Caco-2 (cell line): ENCODE measurements at regions not wholly inside any gene's neighbourhood (a gene's known extent, or its start where the extent isn't known, plus 50 kb on each side); places are given as distances from the start of the nearest gene placed in this dataset.

Experiments
- BruUV-seq: library from RNA; stranded (reverse); fragments of 400-500 nt; replicated peaks from 2 replicates; lab custom pipeline; 2021; lab: Mats Ljungman, UMichigan
- CTCF ChIA-PET: fragments of 300-600 bp; sonication (Branson Sonifier 250); formaldehyde crosslinking; loops from one replicate; lab custom pipeline; 2022; ENCODE audit warnings: antibody characterized with exemption; lab: Charles Lee
- POLR2A ChIA-PET: fragments of 300-600 bp; sonication (Branson Sonifier 250); formaldehyde crosslinking; loops from one replicate; lab custom pipeline; 2022; ENCODE audit warnings: antibody characterized with exemption; lab: Charles Lee
- DNase-seq, 2 experiments: peaks; one replicate each; pipeline versions ENCODE4 v3.0.0 to v3.0.0-alpha.2; 2020 to 2022
- H3K27me3 ChIP-seq: replicated peaks from 2 replicates; pipeline ENCODE4 v1.6.0; 2011; ENCODE audit warnings: low read length; ENCODE audit not compliant: control insufficient read depth, insufficient read depth
- H3K36me3 ChIP-seq: 2 replicates; pipeline ENCODE4 v1.5.1; 2011; ENCODE audit warnings: low read length; ENCODE audit not compliant: control insufficient read depth, insufficient read depth
- H3K4me1 ChIP-seq: fragments of 250-450 bp; sonication (Bioruptor Pico); 2 replicates; pipeline ENCODE4 v1.5.1; 2020; ENCODE audit warnings: mild to moderate bottlenecking
- H3K4me3 ChIP-seq: 2 replicates; pipeline ENCODE4 v1.5.1; 2011; ENCODE audit warnings: low read depth, mild to moderate bottlenecking, control low read depth, low read length
- H3K9me3 ChIP-seq: fragments of 250-450 bp; sonication (Bioruptor Pico); 2 replicates; pipeline ENCODE4 v1.5.1; 2020; ENCODE audit warnings: mild to moderate bottlenecking, moderate library complexity
- H3K27ac Mint-ChIP-seq: one replicate; pipeline ENCODE4 v1.8.0; 2022; ENCODE audit warnings: mixed read lengths; ENCODE audit not compliant: unreplicated experiment
- H3K27me3 Mint-ChIP-seq: one replicate; pipeline ENCODE4 v1.8.0; 2022; ENCODE audit warnings: mixed read lengths; ENCODE audit not compliant: insufficient read depth, unreplicated experiment
- H3K36me3 Mint-ChIP-seq: one replicate; pipeline ENCODE4 v1.8.0; 2022; ENCODE audit warnings: mild to moderate bottlenecking, mixed read lengths; ENCODE audit not compliant: insufficient read depth, unreplicated experiment
- H3K4me1 Mint-ChIP-seq: one replicate; pipeline ENCODE4 v1.8.0; 2022; ENCODE audit warnings: low read depth, mixed read lengths; ENCODE audit not compliant: unreplicated experiment
- H3K4me3 Mint-ChIP-seq: one replicate; pipeline ENCODE4 v1.8.0; 2022; ENCODE audit warnings: mild to moderate bottlenecking, moderate library complexity, mixed read lengths; ENCODE audit not compliant: unreplicated experiment
- H3K9me3 Mint-ChIP-seq: one replicate; pipeline ENCODE4 v1.8.0; 2022; ENCODE audit warnings: mixed read lengths; ENCODE audit not compliant: unreplicated experiment
- CTCF ChIP-seq, 2 experiments: fragments of 200-600 bp in 1 of 2; IDR thresholded peaks; 1 replicate in 1 of 2; 2 replicates in 1 of 2; pipeline versions ENCODE4 v1.5.1 to v1.8.0; 2011 to 2022; ENCODE audit warnings: antibody characterized with exemption in 1 of 2, control low read depth in 1 of 2, inconsistent platforms in 1 of 2, low read depth in 1 of 2, low read length in 1 of 2, mild to moderate bottlenecking in 1 of 2, moderate library complexity in 1 of 2; ENCODE audit not compliant: insufficient read depth in 1 of 2, severe bottlenecking in 1 of 2, unreplicated experiment in 1 of 2
- intact Hi-C: fragments of 100-400 bp; cut with micrococcal nuclease; formaldehyde crosslinking; loops from one replicate; pipeline ENCODE4 v1.10.0; 2022; ENCODE audit not compliant: unreplicated experiment

- BruUV-seq = no TSS peak
- Histone ChIP-seq H3K27me3 (no peaks in the 10 kb centered on the region), H3K4me3 (no peak overlapping the region), H3K4me1 (peaks cover 33% of the 10 kb centered on the region), H3K36me3 (peaks cover 3% of the 10 kb centered on the region), H3K9me3 (no peaks in the 10 kb centered on the region)
- peak; percentile 51 to 63 for DNase-seq
- H3K4me1 Mint-ChIP-seq = peaks cover 32% of the 10 kb centered on the region
- peak overlapping the region; percentile 15 for H3K27ac Mint-ChIP-seq
- H3K36me3 Mint-ChIP-seq = no peaks in the 10 kb centered on the region
- peak overlapping the region; percentile 21 for H3K4me3 Mint-ChIP-seq
- CTCF ChIA-PET = no interaction called here
- POLR2A ChIA-PET = no interaction called here
- H3K27me3 Mint-ChIP-seq = no peaks in the 10 kb centered on the region
- TF ChIP-seq CTCF (IDR thresholded peaks at IDR 0.05; ENCODE audit: insufficient read depth in 1 of 2, low read depth in 1 of 2, low read length in 1 of 2, severe bottlenecking in 1 of 2, unreplicated experiment in 1 of 2) = no peak
- intact Hi-C loops = loop anchor here (1.0 to 10.0 kb wide), 3 partner anchors 14 to 584 kb away; no protein-coding TSS in a partner anchor
- peaks cover 9% of the 10 kb centered on the region for H3K9me3 Mint-ChIP-seq
Measured at GRCh38 chr5:12109075-12109688, 204.9 kb upstream of the CTNND2 start.

- H3K27me3 Mint-ChIP-seq = no peaks in the 10 kb centered on the region
- ChIA-PET CTCF (no interaction called here), POLR2A (no interaction called here)
- no peaks in the 10 kb centered on the region for H3K36me3 Mint-ChIP-seq
- no peaks in the 10 kb centered on the region for H3K4me1 Mint-ChIP-seq
- Histone ChIP-seq H3K4me1 (no peaks in the 10 kb centered on the region), H3K36me3 (no peaks in the 10 kb centered on the region), H3K27me3 (no peaks in the 10 kb centered on the region), H3K4me3 (no peak overlapping the region), H3K9me3 (no peaks in the 10 kb centered on the region)
- no peak for TF ChIP-seq CTCF (IDR thresholded peaks at IDR 0.05; ENCODE audit: insufficient read depth in 1 of 2, low read depth in 1 of 2, low read length in 1 of 2, severe bottlenecking in 1 of 2, unreplicated experiment in 1 of 2)
- H3K9me3 Mint-ChIP-seq = no peaks in the 10 kb centered on the region
- no peak overlapping the region for H3K4me3 Mint-ChIP-seq
- intact Hi-C loops = loop anchor here (10.0 kb wide), 1 partner anchor 577 kb away; no protein-coding TSS in a partner anchor
- H3K27ac Mint-ChIP-seq = no peak overlapping the region
- no TSS peak for BruUV-seq
- DNase-seq = no peak
Measured at GRCh38 chr5:12102151-12102550, 197.9 kb upstream of the CTNND2 start.

- Mint-ChIP-seq H3K27ac (no peak overlapping the region), H3K4me3 (no peak overlapping the region), H3K9me3 (no peaks in the 10 kb centered on the region), H3K36me3 (no peaks in the 10 kb centered on the region), H3K27me3 (no peaks in the 10 kb centered on the region), H3K4me1 (no peaks in the 10 kb centered on the region)
- H3K27me3 ChIP-seq = no peaks in the 10 kb centered on the region
- no peaks in the 10 kb centered on the region for H3K36me3 ChIP-seq
- TF ChIP-seq CTCF (IDR thresholded peaks at IDR 0.05; ENCODE audit: insufficient read depth in 1 of 2, low read depth in 1 of 2, low read length in 1 of 2, severe bottlenecking in 1 of 2, unreplicated experiment in 1 of 2) = peak in 1 of 2 experiments; percentile 21
- no peak for DNase-seq
- intact Hi-C loops = loop anchor here (10.0 kb wide), 1 partner anchor 576 kb away; no protein-coding TSS in a partner anchor
- CTCF ChIA-PET = no interaction called here
- no peak overlapping the region for H3K4me3 ChIP-seq
- no peaks in the 10 kb centered on the region for H3K9me3 ChIP-seq
- BruUV-seq = no TSS peak
- POLR2A ChIA-PET = no interaction called here
- no peaks in the 10 kb centered on the region for H3K4me1 ChIP-seq
Measured at GRCh38 chr5:12100542-12100941, 196.3 kb upstream of the CTNND2 start.
